Liver (tissue), 3 donors: ENCODE measurements at regions not wholly inside any gene's neighbourhood (a gene's known extent, or its start where the extent isn't known, plus 50 kb on each side); places are given as distances from the start of the nearest gene placed in this dataset.

Source experiments
- CTCF ChIP-seq: fragments of 150-350 bp; IDR thresholded peaks from 2 replicates; pipeline ENCODE4 v1.5.1; 2017; ENCODE audit warnings: improper control_type of control experiment, low read depth, low read length; ENCODE audit not compliant: missing input control
- EGR1 ChIP-seq, 2 donors: IDR thresholded peaks; 2 replicates each; pipeline ENCODE4 v1.6.1; 2016 to 2018; ENCODE audit warnings: antibody characterized with exemption in 2 of 2, low read depth in 2 of 2
- FOXA1 ChIP-seq: IDR thresholded peaks from 2 replicates; pipeline ENCODE4 v1.6.1; 2016; ENCODE audit warnings: antibody characterized with exemption
- FOXA2 ChIP-seq: IDR thresholded peaks from 2 replicates; pipeline ENCODE4 v1.6.1; 2016; ENCODE audit warnings: antibody characterized with exemption
- GABPA ChIP-seq, 2 donors: IDR thresholded peaks in 1 of 2; conservative IDR thresholded peaks in 1 of 2; 2 replicates each; pipeline ENCODE4 v1.6.1; 2016; ENCODE audit warnings: antibody characterized with exemption in 2 of 2, mild to moderate bottlenecking in 1 of 2, moderate library complexity in 1 of 2
- JUND ChIP-seq, 2 donors: IDR thresholded peaks; 2 replicates each; pipeline ENCODE4 v1.6.1; 2016; ENCODE audit warnings: antibody characterized with exemption in 2 of 2
- MAX ChIP-seq: IDR thresholded peaks from 2 replicates; pipeline ENCODE4 v1.6.1; 2016; ENCODE audit warnings: antibody characterized with exemption
- NR2F2 ChIP-seq: IDR thresholded peaks from 2 replicates; pipeline ENCODE4 v1.6.1; 2016; ENCODE audit warnings: antibody characterized with exemption
- RAD21 ChIP-seq, 2 donors: IDR thresholded peaks; 2 replicates each; pipeline ENCODE4 v1.6.1; 2016; ENCODE audit warnings: antibody characterized with exemption in 2 of 2, mild to moderate bottlenecking in 2 of 2
- REST ChIP-seq: IDR thresholded peaks from 2 replicates; pipeline ENCODE4 v1.6.1; 2016; ENCODE audit warnings: antibody characterized with exemption, mild to moderate bottlenecking
- RXRA ChIP-seq, 2 donors: IDR thresholded peaks; 2 replicates each; pipeline ENCODE4 v1.6.1; 2017 to 2018; ENCODE audit warnings: antibody characterized with exemption in 2 of 2, mild to moderate bottlenecking in 1 of 2
- SP1 ChIP-seq: IDR thresholded peaks from 2 replicates; pipeline ENCODE4 v1.6.1; 2018; ENCODE audit warnings: antibody characterized with exemption, mild to moderate bottlenecking
- TAF1 ChIP-seq: conservative IDR thresholded peaks from 2 replicates; pipeline ENCODE4 v1.6.1; 2016; ENCODE audit warnings: antibody characterized with exemption, mild to moderate bottlenecking
- YY1 ChIP-seq: IDR thresholded peaks from 2 replicates; pipeline ENCODE4 v1.6.1; 2016; ENCODE audit warnings: antibody characterized with exemption, mild to moderate bottlenecking
- donor health status: healthy.
- donor health status: healthy.

DNA sequence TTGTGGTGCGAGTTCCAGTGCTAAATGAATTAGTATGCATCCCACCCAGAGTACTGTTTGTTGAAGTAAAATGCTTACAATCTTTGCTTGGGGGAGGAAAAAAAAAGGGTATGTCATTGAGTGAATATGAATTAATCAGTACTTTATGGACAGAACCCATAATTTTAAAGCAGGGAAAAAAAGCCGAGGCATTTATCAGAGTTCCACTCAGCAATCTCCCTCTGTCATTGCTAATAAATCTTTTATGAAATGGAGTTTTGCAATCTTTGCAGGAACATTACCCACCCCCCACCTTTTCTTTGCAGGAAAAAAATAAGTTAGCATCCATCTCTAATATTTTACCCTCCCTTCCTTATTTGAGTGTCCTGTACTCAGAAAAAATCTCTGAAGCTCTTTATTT, 127.9 kb upstream of the TMPO start:
- TF ChIP-seq JUND (IDR thresholded peaks at IDR 0.05) (no peak), NR2F2 (no peak), CTCF (no peak), SP1 (no peak), REST (no peak), TAF1 (no peak), RAD21 (IDR thresholded peaks at IDR 0.05) (no peak), MAX (no peak), YY1 (no peak), FOXA1 (no peak), EGR1 (IDR thresholded peaks at IDR 0.05; ENCODE audit: low read depth in 2 of 2) (no peak), FOXA2 (no peak), RXRA (IDR thresholded peaks at IDR 0.05) (no peak), GABPA (IDR thresholded peaks at IDR 0.05 in 1 of 2, conservative IDR thresholded peaks at IDR 0.05 in 1 of 2) (no peak)
